Hematopoietic multipotent progenitor cell treated with erythropoietin and hydrocortisone succinate and interleukin-3 and kit ligand, for 15 days (in vitro differentiated cells): ENCODE measurements at regions not wholly inside any gene's neighbourhood (a gene's known extent, or its start where the extent isn't known, plus 50 kb on each side); places are given as distances from the start of the nearest gene placed in this dataset.
"Not testable (repeated sequence)": the region's sequence is repeated elsewhere in the genome, so short reads cannot be mapped to it uniquely, and the experiment has no call there.

Source experiments
- DNase-seq: peaks from one replicate; pipeline ENCODE4 v3.0.0-alpha.2; 2015; ENCODE audit warnings: low spot score

DNA sequence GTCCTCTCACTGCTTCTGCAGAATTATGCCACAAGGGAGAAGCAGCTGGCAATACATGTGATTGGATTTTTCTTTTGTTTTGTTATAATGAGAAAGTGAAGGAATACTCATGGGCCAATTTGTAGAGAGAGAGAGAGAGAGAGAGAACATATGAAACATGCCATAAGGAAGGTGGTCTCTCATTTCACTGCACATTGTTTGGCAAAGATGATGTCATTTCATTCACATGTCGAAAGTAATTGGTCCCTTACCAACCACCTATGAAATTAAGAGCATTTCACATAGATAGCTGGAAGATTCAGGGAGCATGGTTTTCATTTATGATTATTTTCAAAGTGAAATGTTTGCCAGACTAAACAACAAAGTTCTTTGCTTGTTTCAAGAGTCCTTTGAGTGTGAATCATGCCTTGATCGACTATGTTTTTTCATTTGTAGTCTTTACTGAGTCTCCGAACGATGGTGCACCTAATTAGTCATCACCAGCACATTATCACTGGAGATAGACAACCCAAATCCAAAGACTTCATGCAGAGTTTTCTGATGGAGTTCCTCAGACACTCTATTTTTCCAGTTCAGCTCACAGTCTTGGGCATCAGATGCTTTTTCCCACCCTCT is 130.1 kb upstream of the ZEB1 start:
- DNase-seq = no peak

DNA sequence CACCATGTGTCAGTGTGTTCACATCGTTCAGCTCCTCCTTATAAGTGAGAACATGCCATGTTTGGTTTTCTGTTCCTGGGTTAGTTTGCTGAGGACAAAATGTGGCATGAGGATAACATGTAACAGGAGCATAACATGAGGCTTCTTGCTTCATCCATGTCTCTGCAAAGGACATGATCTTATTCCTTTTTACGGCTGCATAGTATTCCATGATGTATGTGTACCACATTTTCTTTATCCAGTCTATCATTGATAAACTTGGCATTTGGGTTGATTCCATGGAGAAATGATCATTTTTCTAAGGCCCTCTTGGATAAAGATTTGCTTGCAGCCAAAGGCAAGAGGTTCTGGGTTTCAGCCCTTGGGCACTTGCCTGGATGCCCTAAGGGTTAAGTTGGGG is 128.5 kb upstream of the ZEB1 start:
- no peak for DNase-seq

DNA sequence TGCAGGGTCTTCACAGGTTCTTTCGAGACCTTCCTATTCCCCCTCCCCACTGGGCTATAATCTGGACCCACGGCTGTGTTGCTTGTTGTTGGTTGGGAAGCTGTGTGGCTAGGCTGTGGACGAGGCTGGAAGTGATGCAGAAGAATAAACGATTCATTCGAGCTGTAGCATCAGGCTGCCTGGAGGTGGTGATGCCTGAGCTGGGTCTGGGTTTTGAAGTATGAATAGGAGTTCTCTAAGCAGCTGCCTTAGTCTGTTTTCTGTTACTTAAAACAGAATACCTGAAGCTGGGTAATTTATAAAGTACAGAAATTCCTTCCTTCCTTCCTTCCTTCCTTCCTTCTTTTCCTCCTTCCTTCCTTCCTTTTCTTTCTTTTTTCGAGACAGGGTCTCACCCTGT is 126.5 kb upstream of the ZEB1 start:
- no peak for DNase-seq

DNA sequence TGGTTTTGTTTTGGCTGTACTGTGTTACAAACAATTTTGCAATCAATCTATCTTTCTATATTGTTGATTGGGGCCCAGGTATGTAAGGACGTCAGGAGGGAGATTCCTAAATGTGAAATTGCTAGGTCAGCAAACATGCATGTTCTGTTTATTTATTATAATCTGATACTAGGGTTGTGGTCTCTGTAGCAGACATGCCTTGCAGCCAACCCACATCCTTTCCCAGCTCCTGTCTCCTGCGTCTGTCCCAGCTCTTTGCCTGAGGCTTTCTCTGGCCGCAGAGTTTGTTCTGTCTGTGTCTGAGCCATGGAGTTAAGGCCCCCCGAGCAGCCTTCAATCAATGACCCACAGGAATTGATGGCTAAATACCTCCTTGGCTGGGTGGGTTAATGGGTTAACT is 124.0 kb upstream of the ZEB1 start:
- DNase-seq = no peak

DNA sequence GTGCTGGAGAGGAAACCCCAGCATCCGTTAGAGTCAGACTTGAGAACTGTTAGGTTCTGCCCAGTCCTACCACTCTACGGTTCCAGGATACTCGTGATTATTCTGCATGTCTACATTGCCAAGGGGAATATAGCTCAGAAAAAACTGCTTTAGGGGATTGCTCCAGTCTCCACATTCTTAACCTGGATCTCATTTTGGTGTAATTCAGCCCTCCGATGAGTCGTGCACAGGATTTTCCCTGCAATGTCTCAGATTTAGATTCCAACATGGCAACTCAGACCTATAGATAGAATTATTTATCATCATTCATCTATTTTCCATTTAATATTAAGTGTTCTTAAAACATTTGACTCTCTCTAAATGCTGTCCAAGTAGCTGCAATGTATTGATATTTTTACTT is 121.1 kb upstream of the ZEB1 start:
- DNase-seq = no peak

DNA sequence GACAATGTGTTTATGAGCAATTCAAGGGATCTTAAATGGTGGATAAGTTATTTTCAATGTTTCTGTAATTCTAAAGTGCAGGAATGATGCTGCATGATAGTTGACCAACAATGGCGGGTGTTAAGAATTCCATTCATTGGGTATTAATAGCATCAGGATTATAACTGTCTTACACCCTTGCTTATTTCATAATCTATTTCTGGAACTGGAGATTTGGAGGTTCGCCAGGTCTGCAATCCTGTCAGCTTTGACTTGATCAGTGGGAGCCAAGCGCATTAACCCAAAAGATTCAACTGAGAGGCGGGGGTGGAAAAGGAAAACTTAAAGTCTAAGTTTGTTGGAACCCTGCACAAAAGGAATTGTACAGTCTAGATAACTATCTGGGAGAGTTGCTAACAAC is 114.9 kb upstream of the ZEB1 start:
- no peak for DNase-seq

DNA sequence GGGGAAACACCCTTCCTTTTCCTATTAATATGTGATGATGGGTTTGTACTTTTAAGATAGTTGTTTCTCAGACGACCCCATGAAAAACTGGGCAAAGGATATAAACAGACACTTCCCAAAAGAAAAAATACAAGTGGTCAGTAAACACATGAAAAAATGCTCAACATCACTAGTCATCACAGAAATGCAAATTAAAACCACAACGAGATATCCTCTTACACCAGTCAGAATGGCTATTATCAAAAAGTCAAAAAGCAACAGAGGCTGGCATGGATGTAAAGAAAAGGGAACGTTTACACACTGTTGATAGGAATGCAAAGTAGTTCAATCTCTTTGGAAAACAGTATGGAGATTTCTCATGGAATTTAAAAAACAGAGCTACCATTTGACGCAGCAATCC is 111.4 kb upstream of the ZEB1 start:
- DNase-seq = no peak

DNA sequence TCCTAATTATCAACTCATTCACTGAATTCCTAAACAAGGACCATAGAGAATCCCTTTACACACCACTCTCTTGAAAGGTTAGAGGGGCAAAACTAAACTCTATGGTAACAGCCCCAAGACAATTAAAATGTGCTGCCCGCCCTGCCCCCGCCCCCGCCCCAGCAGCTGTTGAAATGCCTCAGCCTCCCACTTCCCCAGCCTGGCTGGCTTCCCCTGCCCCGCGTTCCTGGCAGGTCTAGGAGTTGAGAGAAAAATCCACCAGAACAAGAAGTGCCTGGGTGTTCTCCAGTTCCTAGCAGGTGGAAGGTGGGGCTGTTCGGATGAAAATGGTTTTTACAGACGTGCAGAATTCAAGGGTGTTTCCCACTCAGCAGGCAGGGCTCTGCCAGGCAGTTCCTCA is 109.5 kb upstream of the ZEB1 start:
- DNase-seq = no peak

DNA sequence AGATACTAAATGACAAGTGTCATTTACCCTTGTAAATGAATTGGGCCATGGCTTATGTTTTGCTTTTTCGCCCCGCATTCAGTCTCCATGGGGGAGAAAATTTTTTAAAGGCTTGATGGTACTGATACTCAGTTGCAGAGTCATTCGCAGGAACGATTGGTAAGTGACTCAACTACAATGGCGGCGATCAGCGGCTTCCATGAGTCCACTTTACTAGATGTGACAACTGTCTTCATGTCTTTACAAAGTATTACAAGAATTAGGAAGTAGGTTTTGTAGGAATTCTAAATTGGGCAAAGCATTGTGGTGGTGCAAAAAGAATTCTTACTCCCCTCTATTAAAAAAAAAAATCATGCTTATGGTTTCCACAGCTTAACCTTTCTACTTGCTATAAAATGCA is 108.8 kb upstream of the ZEB1 start:
- DNase-seq = no peak

DNA sequence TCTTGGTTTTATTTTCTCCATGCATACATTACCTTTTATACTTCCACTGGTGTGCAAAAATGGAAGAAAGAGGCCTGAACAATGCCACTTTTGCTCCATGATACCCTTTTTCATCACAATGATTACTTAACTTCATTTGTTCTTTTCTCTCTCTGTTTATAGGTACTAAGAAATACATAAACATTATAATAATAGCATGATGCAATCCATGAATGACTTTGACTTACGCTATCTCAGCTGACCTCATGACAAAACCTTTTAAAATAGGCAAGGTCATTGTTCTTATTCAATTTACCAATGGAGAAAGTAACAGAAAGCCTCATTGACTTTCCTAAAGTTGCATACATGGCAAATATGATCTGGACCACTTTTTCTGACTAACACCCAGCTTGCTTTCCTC is 105.1 kb upstream of the ZEB1 start:
- no peak for DNase-seq

DNA sequence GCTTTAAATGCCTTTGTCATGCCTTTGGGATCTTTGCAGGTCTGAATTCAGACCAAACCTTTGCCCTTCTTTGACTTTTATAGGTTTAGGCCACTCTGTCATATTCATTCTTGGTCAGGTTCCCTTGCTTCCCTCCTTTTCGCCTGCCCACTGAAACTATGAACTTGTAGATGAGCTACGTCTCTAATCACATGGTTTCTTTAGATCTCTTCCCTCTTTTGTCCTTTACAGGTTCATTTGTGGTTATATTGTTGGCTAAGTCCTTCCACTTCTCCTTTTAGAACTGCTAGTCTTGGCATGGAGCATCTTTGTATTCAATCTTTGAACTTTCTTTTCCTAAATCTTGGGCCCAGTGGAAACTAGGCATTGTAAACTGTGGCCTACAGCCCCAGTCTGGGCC is 104.0 kb upstream of the ZEB1 start:
- no peak for DNase-seq

DNA sequence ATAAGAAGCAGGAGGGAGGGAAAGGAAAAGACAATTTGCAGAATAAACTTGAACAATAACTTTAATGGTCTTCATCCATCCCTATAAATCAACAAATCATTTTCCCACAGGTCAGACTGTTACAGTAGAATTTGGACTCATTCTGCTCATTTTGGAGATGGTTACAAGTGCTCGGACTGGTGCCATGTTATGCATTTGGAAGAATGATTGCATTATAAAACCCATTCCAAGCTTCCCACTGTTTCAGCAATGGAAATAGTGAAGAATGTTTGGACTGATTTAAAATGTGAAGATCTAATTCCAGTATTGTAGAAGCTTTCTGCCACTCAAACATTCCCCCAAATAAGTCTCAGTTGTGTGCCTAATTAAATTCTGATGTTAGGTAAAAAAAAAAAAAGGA is 99.7 kb upstream of the ZEB1 start:
- no peak for DNase-seq

DNA sequence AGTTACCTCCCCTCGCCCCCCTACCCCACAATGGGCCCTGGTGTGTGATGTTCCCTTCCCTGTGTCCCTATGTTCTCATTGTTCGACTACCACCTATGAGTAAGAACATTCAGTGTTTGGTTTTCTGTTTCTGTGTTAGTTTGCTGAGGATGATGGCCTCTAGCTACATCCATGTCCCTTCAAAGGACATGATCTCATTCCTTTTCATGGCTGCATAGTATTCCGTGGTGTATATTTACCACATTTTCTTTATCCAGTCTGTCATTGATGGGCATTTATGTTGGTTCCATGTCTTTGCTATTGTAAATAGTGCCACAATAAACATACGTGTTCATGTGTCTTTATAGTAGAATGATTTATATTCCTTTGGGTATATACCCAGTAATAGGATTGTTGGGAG is 90.2 kb upstream of the ZEB1 start:
- DNase-seq = not testable (repeated sequence)

DNA sequence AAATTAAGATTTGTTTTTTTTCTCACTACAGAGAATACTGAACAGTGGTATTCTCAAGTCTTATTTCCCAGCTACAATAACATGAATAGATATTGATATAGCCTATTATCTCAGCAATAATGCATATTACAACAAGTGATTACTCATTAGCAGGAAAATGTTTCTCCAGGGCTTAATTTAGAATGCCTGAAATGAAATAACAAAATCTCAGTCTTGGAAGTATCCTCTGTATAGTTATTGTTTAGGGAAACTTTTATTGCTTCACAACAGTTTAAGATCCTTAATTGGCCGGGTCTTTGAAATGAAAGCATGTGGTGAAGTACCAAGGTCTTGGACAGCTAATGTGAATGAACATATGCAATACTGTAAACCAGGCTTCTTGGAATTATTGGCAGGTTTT is 79.1 kb upstream of the ZEB1 start:
- no peak for DNase-seq

DNA sequence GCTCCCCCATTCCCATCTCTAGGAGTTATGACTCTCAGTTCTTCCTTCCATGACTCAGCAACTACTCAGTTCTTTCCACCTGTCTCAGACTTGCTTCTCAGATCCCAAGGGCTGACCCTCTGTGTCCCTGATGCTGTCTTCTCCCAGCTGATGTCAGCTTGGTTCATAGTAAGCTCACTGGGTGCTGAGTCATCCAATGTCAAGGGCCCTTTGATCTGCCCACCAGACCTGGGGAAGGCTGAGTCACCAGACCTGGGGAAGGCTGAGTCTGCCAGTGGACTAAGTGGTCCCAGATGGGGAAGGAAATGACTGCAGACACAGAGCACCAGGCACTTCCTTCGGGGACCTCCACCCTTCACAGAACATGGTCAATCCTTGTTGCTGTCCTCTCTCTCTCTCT is 76.1 kb upstream of the ZEB1 start:
- DNase-seq = no peak

DNA sequence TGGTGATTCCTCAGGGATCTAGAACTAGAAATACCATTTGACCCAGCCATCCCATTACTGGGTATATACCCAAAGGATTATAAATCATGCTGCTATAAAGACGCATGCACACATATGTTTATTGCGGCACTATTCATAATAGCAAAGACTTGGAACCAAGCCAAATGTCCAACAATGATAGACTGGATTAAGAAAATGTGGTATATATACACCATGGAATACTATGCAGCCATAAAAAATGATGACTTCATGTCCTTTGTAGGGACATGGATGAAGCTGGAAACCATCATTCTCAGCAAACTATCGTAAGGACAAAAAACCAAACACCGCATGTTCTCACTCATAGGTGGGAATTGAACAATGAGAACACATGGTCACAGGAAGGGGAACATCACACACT is 67.9 kb upstream of the ZEB1 start:
- not testable (repeated sequence) for DNase-seq

DNA sequence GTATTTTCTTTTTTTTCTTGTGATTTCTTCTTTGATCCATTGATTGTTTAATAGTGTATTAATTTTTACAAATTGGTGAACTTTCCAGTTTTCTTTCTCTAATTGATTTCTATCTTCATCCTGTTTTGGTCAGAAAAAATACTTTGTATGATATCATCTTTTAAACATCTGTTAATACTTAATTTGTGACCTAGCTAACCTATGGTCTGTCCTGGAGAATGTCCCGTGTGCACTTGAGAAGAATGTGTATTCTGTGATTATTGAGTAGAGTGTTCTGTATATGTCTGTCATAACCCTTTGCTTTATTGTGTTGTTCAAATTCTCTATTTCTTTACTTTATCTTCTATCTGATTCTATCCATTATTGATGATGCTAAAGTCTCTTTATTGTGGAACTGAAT is 65.8 kb upstream of the ZEB1 start:
- DNase-seq = no peak

DNA sequence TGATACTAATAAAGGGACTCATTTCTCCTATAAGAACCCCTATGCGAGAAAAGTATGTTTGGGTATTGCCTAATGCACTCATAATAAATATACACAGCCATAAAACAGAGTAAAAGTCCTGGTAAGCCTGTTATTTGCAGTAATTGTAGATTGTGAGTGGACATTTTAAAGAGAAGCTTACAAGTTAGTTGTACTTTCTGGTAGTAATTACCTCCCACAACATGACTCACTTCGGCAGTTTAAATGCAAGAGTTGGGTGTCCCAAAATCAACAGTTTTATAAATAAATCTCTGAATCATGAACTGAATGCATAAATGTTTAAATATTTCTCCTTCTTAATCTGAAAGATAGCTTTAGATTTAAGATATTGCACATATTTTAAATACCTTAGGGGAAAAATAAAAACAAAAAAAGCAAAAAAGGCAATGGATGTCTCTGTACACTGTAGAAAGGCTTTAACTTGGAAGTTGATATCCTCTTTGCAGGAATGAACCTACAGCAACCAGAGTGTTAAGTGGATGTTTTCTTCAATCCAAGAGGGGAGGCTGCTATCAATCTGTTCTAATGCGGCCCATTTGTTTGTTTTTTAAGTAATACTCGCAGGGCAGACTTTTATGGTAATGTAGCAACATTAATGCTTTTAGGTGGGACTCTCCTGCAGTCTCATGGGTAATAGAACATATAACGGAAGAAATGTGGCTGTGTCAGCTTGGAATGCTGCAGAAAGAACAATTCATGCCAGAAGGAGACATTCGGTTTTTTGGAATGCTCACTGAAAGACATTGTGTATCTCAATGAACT is 57.3 kb upstream of the ZEB1 start:
- no peak for DNase-seq

DNA sequence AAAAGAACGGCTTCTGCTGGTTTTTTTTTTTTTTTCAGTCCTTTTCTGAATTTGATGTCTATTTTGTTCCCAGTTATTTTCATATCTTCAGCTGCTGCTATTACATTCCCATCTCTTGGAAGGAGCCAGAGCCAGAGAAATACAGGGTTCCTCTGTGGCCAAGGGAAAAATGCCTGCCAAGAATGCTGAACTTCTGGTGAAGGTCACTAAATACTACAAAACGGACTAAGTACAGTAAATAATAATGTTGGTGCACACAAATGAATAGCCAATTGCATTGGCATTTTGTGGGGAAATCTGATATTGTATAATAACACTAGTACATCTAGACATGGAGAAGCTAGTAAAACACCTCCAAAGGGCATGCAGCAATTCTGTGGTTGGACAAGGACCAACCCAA is 56.3 kb upstream of the ZEB1 start:
- DNase-seq = no peak

DNA sequence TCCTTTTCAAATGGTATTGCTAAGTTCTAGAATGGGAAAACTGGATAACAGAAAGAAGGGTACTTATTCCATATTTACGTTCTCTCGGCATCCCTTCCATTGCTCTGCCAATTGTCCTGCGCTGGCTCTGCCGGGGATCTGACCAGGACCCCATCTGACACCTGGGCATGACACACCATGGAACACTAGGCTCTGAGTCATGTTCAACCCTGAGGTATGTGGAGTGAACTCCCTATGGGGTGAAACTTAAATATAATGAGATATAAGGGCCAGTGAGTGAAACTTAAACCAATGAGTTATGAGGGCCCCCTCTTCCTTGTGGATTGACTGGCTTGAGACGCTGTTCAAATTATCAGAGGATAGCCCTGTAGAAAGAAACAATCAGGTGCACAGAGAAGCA is 55.1 kb upstream of the ZEB1 start:
- DNase-seq = no peak

DNA sequence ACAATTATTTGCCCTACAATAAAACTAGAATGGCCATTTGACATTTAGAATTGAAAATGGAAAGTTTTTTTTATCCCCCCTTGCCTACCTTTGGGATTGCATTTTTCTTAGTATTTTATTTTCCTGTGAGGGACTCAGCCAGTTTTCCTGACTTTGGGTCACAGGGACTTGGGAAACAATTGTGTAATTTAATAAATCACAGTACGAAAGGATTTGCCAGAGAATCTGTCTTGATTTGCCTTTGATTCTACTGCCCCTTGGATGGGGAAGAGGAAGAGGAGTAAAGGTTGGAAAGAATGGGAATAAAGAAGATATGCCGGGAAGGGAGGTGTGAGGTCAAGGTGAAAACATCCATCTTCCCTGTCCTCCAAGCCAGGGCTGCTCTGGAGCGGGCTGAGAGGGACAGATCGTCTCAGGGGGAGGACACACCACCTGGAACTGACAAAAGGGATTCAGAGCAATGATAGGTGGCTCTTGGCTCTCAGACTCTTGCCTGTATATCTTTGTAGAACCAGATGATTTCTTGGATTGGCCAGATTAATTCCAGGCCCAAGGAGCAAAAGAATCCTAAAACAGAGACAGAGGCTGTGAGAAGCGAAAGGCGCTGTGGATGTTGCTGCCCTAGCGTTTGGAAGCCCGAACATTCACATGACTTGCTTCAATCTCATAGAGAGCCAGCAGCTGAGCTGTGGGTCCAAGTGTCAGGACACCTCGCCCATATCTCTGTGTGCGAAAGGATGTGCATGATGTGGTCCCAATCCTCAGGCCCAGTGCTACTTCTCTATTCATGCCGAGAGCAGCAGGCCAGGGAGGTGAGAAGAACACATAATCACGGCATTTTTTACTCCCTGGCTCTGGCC is 50.3 kb upstream of the ZEB1 start:
- no peak for DNase-seq
